ENCODE measurements at regions not wholly inside any gene's neighbourhood (a gene's known extent, or its start where the extent isn't known, plus 50 kb on each side); places are given as distances from the start of the nearest gene placed in this dataset.
"Not testable (repeated sequence)": the region's sequence is repeated elsewhere in the genome, so short reads cannot be mapped to it uniquely, and the experiment has no call there.

DNA sequence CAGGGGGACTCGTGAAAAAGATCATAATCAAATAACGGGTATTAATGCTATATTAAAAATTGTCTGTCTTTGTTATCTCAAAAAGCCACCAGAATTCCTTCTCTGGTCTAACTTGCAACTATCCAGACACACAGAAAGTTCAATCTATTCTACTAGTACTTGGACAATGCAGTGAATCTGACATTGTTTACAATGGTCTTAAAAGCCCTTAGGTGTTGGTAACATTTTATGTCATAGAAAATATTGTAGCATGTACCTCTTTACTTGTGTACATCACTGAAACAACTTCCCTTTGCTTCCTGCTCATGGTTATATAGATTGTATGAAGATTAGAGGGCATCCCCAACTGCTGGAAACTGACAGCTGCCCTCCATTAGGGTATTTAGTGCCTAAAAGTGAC, 71.1 kb upstream of the PPP3CA start:
- DNase-seq (ENCODE audit: low read depth), result no peak

DNA sequence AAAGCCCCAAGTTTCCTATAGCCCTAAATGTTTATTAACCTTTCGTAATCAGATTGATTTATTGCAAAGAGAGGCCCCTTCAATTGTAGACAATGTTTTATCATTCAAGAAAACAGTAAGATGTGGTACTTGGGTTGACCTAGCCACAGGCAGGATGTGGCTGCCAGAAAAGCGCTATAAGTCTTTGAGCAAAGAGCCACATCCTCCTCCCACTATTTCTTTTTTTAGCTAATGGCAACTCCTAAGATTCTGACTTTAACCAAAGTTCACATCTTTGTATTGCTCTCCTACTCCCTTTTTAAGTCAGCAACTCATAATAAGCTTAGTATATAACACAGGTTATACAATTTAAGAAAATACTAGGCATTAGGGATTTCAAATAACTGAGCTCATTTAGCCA, 70.7 kb upstream of the PPP3CA start:
- DNase-seq (ENCODE audit: low read depth), result no peak

DNA sequence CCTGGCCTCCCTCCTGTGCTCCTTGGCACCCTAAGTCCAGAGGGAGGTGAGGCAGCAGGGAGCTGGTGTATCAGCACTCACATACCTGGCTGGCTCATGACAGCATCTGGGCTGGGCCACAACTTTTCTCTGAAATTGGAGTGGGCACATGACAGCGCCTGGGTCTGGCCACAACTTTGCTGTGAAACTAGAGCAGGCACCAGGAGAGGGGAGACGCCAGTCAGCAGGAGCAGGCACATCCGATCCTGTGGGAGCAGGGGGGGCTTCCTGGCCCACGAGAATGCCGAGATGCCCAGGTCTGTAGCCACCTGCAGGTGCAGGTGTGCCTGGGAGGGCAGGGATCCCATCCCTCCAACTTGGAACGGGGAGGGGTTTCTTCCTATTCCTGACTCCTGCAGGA, 69.7 kb upstream of the PPP3CA start:
- no peak for DNase-seq (ENCODE audit: low read depth)

DNA sequence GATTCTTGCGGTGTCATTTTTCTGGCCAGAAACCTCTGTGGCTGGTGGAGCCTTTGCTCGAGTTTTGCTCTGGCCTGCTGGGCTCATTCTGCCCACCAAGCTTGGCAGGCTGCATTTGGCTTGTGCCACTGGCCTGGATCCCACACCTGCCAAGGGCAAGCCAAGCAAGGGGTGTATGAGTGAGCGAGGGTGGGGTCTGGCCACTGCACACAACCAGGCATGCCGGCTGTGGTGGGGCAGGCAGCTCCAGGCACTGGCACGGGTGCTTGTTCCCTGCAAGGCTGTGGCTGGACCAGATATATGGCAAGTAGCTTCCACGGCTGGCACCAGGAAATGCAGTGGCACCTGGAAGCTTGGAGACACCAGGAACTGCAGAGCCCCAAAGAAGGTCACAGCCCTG, 68.6 kb upstream of the PPP3CA start:
- no peak for DNase-seq (ENCODE audit: low read depth)

DNA sequence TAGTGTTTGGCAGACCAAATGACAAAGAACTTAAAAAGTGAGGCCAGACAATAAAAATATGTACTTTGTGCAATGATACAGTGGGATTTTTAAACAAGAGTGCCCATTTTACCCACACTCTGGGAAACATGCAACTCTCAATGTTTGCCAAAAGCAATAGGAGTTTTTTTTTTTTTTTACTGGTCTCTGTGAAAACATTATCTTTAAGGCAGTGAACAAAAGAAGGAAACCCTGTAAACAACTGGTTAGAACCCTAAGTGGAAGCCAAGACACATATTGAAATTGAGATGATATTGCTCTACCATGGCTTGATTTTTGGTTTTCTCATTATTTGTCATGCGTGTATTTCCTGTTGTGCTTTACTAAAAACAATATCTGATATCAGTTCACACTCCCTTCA, 67.2 kb upstream of the PPP3CA start:
- no peak for DNase-seq (ENCODE audit: low read depth)

DNA sequence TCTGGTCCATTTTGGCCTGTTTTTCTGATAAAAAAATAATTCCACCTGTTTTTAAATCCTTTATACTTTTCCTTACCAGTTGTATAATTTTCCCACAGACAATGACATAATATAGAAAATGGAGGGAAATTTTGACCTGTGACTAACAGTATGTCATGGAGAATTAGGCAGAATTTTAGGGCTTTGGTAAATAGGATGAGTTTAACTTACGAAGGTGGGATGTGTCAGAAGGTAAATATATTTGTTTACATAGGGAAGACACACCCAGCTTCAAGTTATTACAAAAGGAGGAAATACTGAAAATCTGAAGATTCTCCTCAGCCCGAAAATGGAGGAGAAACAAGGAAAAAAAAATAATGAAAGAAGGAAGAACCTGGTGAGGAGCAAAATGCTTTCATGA, 64.6 kb upstream of the PPP3CA start:
- no peak for DNase-seq (ENCODE audit: low read depth)

DNA sequence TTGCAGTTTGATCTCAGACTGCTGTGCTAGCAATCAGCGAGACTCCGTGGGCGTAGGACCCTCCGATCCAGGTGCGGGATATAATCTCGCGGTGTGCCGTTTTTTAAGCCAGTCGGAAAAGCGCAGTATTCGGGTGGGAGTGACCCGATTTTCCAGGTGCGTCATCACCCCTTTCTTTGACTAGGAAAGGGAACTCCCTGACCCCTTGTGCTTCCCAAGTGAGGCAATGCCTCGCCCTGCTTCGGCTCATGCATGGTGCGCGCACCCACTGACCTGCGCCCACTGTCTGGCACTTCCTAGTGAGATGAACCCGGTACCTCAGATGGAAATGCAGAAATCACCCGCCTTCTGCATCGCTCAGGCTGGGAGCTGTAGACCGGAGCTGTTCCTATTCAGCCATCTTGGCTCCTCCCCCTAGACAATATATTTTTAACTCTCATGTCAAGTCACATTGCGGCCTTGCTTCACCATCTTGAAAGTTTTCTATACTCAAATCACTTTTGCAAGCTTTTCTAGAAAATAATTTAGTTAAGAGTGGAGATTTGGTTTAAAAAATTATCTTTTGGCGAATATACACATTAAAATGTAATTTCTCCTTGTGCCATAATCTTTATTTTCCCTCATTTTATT, 64.1 kb upstream of the PPP3CA start:
- DNase-seq (ENCODE audit: low read depth), result not testable (repeated sequence)

DNA sequence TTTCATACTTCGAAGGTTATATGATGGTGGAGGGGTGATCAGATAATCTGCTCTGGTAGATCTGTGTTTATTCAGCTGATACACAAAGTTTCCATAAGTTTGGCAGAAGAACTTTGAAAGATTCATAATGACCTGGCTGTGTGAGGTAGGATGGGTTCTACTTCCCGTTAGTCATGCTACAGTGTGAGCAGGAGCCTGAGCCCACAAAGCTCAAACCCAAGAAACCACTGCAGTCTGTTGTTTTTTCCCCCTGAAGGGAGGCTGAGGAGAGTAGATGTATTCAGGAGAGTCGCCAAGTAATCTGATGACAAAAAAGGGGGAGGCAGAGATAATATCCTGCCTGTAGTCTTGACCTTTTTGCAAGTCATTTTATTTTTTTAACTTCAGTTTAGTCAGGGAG, 52.8 kb upstream of the PPP3CA start:
- DNase-seq (ENCODE audit: low read depth), result no peak

DNA sequence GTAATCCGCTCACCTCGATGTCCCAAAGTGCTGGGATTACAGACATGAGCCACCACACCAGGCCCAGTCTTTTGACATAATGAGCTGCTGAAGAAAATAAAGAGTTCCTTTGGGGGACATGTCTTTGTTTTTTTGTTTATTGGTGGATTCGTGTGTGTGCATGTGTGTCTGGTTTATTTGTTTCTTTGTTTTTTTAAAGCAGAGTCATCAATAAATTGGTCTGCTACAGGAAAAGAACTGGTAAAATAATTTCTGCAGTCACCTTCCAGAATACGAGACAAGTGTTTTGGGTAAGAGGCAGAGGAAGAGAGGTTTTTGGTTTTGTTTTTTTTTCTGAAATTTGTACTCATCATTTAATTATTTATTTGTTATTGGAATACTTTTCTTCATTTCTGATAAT, 51.5 kb upstream of the PPP3CA start:
- DNase-seq (ENCODE audit: low read depth), result no peak
